Peyer's patch (tissue), 4 donors: ENCODE measurements at regions not wholly inside any gene's neighbourhood (a gene's known extent, or its start where the extent isn't known, plus 50 kb on each side); places are given as distances from the start of the nearest gene placed in this dataset.

Experiments
- DNase-seq, 3 donors: peaks; one replicate each; pipeline ENCODE4 v3.0.0-alpha.2; 2017 to 2019
- H3K27ac ChIP-seq, 4 donors: fragments of 200-600 bp; sonication (generic); one replicate each; pipeline ENCODE4 v1.5.1; 2016 to 2019
- H3K27me3 ChIP-seq, 2 donors: fragments of 200-600 bp; sonication (generic); one replicate each; pipeline ENCODE4 v1.5.1; 2019
- H3K36me3 ChIP-seq, 3 donors: fragments of 200-600 bp; sonication (generic); one replicate each; pipeline ENCODE4 v1.5.1; 2016 to 2019
- H3K4me1 ChIP-seq, 4 donors: fragments of 200-600 bp; sonication (generic); one replicate each; pipeline ENCODE4 v1.5.1; 2016 to 2019
- H3K4me3 ChIP-seq, 4 donors: fragments of 200-600 bp; sonication (generic); 1 replicate in 3 of 4; 2 replicates in 1 of 4; pipeline ENCODE4 v1.5.1; 2016 to 2019; ENCODE audit warnings: mild to moderate bottlenecking in 1 of 4
- H3K9me3 ChIP-seq, 4 donors: fragments of 200-600 bp; sonication (generic); one replicate each; pipeline ENCODE4 v1.5.1; 2016 to 2019; ENCODE audit warnings: mild to moderate bottlenecking in 1 of 4
- POLR2A ChIP-seq, 2 donors: fragments of 450-650 bp; IDR thresholded peaks; one replicate each; pipeline ENCODE4 v1.5.1; 2017; ENCODE audit warnings: antibody characterized with exemption in 2 of 2, mild to moderate bottlenecking in 2 of 2, moderate library complexity in 2 of 2
- TF ChIP-seq, protein P1 (sequence below), 6 experiments: fragments of 450-650 bp in 4 of 6; fragments of 200-600 bp in 2 of 6; sonication (generic) in 1 of 6; IDR thresholded peaks; one replicate each; pipeline ENCODE4 v1.5.1; 2017 to 2019; ENCODE audit warnings: antibody characterized with exemption in 6 of 6, mild to moderate bottlenecking in 3 of 6, moderate library complexity in 1 of 6

- H3K9me3 ChIP-seq: no peaks in the 10 kb centered on the region
- DNase-seq: no peak
- TF ChIP-seq POLR2A (IDR thresholded peaks at IDR 0.05): no peak
- TF ChIP-seq, protein P1, sequence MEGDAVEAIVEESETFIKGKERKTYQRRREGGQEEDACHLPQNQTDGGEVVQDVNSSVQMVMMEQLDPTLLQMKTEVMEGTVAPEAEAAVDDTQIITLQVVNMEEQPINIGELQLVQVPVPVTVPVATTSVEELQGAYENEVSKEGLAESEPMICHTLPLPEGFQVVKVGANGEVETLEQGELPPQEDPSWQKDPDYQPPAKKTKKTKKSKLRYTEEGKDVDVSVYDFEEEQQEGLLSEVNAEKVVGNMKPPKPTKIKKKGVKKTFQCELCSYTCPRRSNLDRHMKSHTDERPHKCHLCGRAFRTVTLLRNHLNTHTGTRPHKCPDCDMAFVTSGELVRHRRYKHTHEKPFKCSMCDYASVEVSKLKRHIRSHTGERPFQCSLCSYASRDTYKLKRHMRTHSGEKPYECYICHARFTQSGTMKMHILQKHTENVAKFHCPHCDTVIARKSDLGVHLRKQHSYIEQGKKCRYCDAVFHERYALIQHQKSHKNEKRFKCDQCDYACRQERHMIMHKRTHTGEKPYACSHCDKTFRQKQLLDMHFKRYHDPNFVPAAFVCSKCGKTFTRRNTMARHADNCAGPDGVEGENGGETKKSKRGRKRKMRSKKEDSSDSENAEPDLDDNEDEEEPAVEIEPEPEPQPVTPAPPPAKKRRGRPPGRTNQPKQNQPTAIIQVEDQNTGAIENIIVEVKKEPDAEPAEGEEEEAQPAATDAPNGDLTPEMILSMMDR (IDR thresholded peaks at IDR 0.05): no peak
- H3K27ac ChIP-seq: no peak overlapping the region
- H3K4me3 ChIP-seq: no peak overlapping the region
- H3K27me3 ChIP-seq: no peaks in the 10 kb centered on the region
- H3K4me1 ChIP-seq: no peaks in the 10 kb centered on the region
- H3K36me3 ChIP-seq: no peaks in the 10 kb centered on the region
Measured at GRCh38 chrX:121336831-121337421, 289.5 kb downstream of the GLUD2 start.

- TF ChIP-seq, protein P1 (IDR thresholded peaks at IDR 0.05): no peak
- no peak for TF ChIP-seq POLR2A (IDR thresholded peaks at IDR 0.05)
- no peaks in the 10 kb centered on the region for H3K9me3 ChIP-seq
- H3K36me3 ChIP-seq: no peaks in the 10 kb centered on the region
- DNase-seq: no peak
- no peaks in the 10 kb centered on the region for H3K4me1 ChIP-seq
- no peak overlapping the region for H3K27ac ChIP-seq
- H3K27me3 ChIP-seq: no peaks in the 10 kb centered on the region
- H3K4me3 ChIP-seq: no peak overlapping the region
Measured at GRCh38 chrX:121337816-121338215, 290.4 kb downstream of the GLUD2 start.

DNA sequence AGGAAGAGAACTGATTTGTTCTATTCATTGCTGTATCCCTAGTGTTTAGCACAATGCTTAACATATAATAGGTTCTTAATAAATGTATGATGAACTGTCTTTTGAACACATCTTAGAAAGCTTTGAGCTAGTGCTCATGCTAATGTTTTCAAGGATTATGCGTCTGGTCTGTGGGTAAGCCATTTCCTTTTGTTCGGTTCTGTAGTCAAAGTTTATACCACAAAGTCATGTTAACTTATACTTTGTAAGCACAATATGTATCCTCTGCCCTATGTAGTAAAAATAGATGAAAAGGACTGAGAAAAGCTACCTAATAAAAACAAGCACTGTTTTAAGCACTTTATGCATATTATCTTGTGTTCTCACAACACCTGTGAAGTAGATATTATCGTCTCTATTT is 301.9 kb downstream of the GLUD2 start:
- TF ChIP-seq POLR2A (IDR thresholded peaks at IDR 0.05): no peak
- TF ChIP-seq, protein P1 (IDR thresholded peaks at IDR 0.05): no peak
- H3K9me3 ChIP-seq: no peaks in the 10 kb centered on the region
- no peak overlapping the region for H3K27ac ChIP-seq
- DNase-seq: no peak
- no peak overlapping the region for H3K4me3 ChIP-seq
- H3K4me1 ChIP-seq: no peaks in the 10 kb centered on the region
- no peaks in the 10 kb centered on the region for H3K36me3 ChIP-seq
- no peaks in the 10 kb centered on the region for H3K27me3 ChIP-seq

GRCh38 chrX:121356139-121356849 is 308.9 kb downstream of the GLUD2 start:
- H3K27me3 ChIP-seq: no peaks in the 10 kb centered on the region
- H3K36me3 ChIP-seq: no peaks in the 10 kb centered on the region
- DNase-seq: no peak
- H3K4me1 ChIP-seq: no peaks in the 10 kb centered on the region
- no peak overlapping the region for H3K4me3 ChIP-seq
- TF ChIP-seq, protein P1 (IDR thresholded peaks at IDR 0.05): no peak
- no peak for TF ChIP-seq POLR2A (IDR thresholded peaks at IDR 0.05)
- H3K27ac ChIP-seq: no peak overlapping the region
- H3K9me3 ChIP-seq: no peaks in the 10 kb centered on the region

DNA sequence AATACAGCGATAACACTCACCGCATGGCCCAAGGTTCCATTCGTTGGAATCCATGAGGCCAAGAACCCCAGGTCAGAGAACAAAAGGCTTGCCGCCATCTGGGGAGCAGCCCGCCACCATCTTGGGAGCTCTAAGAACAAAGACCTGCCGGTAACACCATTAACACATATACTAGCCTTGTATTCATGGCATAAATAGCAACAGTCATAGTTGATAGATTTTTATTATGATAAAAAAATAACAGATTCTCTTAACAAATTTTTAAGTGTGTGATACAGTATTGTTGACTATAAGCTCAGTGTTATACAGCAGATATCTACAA is 309.4 kb downstream of the GLUD2 start:
- TF ChIP-seq, protein P1 (IDR thresholded peaks at IDR 0.05): no peak
- no peak for TF ChIP-seq POLR2A (IDR thresholded peaks at IDR 0.05)
- no peak for DNase-seq
- Histone ChIP-seq H3K27ac (no peak overlapping the region), H3K27me3 (no peaks in the 10 kb centered on the region), H3K9me3 (no peaks in the 10 kb centered on the region), H3K4me1 (no peaks in the 10 kb centered on the region), H3K36me3 (no peaks in the 10 kb centered on the region), H3K4me3 (no peak overlapping the region)
